ENCODE measurements at regions not wholly inside any gene's neighbourhood (a gene's known extent, or its start where the extent isn't known, plus 50 kb on each side); places are given as distances from the start of the nearest gene placed in this dataset.

DNA sequence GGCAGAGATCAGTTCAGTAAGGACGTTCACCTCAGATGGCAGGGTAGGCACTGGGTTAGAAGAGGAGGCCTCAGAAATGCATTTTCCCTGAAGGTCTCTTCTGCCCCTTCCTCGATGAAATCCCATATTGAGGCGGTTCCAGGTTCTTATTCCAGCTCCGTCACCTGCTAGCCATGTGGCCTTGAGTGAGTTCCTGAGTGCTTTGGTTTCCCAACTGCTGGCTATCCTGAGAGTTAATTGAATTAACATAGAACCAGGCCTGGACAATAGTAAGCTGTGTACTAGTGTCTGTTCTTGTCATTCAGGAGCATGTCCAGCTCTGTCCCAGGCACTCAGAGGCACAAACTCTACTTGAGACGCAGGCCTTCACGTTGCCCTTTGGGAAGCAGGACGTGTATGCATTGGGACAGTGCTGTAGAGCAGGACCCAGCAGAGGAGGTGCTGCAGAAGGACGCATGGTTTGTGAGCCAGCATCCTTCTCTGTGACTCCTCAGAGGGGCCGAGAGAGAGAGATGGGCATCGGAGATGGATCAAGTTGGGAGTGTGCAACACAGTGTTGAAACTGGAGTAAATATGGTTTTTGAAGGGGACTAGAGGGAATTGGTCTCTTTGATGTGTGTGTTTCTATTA lies 114.2 kb downstream of the ASB7 start (continued):
- TF ChIP-seq, protein P1, sequence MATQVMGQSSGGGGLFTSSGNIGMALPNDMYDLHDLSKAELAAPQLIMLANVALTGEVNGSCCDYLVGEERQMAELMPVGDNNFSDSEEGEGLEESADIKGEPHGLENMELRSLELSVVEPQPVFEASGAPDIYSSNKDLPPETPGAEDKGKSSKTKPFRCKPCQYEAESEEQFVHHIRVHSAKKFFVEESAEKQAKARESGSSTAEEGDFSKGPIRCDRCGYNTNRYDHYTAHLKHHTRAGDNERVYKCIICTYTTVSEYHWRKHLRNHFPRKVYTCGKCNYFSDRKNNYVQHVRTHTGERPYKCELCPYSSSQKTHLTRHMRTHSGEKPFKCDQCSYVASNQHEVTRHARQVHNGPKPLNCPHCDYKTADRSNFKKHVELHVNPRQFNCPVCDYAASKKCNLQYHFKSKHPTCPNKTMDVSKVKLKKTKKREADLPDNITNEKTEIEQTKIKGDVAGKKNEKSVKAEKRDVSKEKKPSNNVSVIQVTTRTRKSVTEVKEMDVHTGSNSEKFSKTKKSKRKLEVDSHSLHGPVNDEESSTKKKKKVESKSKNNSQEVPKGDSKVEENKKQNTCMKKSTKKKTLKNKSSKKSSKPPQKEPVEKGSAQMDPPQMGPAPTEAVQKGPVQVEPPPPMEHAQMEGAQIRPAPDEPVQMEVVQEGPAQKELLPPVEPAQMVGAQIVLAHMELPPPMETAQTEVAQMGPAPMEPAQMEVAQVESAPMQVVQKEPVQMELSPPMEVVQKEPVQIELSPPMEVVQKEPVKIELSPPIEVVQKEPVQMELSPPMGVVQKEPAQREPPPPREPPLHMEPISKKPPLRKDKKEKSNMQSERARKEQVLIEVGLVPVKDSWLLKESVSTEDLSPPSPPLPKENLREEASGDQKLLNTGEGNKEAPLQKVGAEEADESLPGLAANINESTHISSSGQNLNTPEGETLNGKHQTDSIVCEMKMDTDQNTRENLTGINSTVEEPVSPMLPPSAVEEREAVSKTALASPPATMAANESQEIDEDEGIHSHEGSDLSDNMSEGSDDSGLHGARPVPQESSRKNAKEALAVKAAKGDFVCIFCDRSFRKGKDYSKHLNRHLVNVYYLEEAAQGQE (IDR thresholded peaks at IDR 0.05; ENCODE audit: unreplicated experiment): no peak
- TF ChIP-seq NANOG (IDR thresholded peaks at IDR 0.05; ENCODE audit: borderline replicate concordance) (no peak), ZNF331 (CRISPR knock-in tag; IDR thresholded peaks at IDR 0.05; ENCODE audit: low read depth) (no peak), CREB1 (CRISPR knock-in tag; IDR thresholded peaks at IDR 0.05; ENCODE audit: low read depth) (no peak), ZNF114 (CRISPR knock-in tag; IDR thresholded peaks at IDR 0.05) (no peak), POLR2AphosphoS5 (IDR thresholded peaks at IDR 0.05; ENCODE audit: low read depth) (no peak), JUNB (IDR thresholded peaks at IDR 0.05; ENCODE audit: unreplicated experiment) (no peak)
- TF ChIP-seq, protein P2, sequence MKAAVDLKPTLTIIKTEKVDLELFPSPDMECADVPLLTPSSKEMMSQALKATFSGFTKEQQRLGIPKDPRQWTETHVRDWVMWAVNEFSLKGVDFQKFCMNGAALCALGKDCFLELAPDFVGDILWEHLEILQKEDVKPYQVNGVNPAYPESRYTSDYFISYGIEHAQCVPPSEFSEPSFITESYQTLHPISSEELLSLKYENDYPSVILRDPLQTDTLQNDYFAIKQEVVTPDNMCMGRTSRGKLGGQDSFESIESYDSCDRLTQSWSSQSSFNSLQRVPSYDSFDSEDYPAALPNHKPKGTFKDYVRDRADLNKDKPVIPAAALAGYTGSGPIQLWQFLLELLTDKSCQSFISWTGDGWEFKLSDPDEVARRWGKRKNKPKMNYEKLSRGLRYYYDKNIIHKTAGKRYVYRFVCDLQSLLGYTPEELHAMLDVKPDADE (IDR thresholded peaks at IDR 0.05): no peak
- TF ChIP-seq, protein P3, sequence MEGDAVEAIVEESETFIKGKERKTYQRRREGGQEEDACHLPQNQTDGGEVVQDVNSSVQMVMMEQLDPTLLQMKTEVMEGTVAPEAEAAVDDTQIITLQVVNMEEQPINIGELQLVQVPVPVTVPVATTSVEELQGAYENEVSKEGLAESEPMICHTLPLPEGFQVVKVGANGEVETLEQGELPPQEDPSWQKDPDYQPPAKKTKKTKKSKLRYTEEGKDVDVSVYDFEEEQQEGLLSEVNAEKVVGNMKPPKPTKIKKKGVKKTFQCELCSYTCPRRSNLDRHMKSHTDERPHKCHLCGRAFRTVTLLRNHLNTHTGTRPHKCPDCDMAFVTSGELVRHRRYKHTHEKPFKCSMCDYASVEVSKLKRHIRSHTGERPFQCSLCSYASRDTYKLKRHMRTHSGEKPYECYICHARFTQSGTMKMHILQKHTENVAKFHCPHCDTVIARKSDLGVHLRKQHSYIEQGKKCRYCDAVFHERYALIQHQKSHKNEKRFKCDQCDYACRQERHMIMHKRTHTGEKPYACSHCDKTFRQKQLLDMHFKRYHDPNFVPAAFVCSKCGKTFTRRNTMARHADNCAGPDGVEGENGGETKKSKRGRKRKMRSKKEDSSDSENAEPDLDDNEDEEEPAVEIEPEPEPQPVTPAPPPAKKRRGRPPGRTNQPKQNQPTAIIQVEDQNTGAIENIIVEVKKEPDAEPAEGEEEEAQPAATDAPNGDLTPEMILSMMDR (conservative IDR thresholded peaks at IDR 0.05; ENCODE audit: low read depth in 2 of 2): no peak

DNA sequence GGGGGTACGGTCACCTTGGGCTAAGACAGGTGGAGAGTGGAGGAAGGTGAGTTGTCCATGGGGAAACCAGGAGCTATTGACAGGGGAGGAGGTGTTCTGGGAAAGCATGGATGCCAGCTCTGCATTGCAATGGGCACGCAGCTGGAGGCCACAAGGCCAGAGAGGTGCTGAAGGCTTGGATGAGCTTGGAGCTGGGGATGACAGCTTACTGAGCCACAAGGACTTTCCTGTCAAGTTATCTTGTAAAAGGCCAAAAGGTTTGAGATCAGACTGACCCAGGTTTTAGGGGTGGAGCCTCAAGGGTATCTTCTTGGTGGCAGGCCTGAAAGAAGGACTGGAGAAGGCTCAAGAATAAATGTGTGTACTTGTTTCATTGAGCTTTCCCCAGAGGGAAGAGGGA lies 115.2 kb downstream of the ASB7 start:
- Histone ChIP-seq H3K4me2 (no peak overlapping the region), H3K36me3 (ENCODE audit: insufficient read depth) (no peaks in the 10 kb centered on the region), H3K4me1 (ENCODE audit: insufficient read depth) (no peaks in the 10 kb centered on the region), H3K4me3 (no peak overlapping the region), H2AFZ (no peak overlapping the region), H3K9me2 (ENCODE audit: insufficient read depth) (0 out of 2 replicates have a peak, but pooled peaks cover 5% of the 10 kb centered on the region), H3K27me3 (ENCODE audit: insufficient read depth) (no peaks in the 10 kb centered on the region), H3K79me2 (replicated peaks; ENCODE audit: insufficient read depth) (no peaks in the 10 kb centered on the region), H4K20me1 (replicated peaks; ENCODE audit: insufficient read depth) (no peaks in the 10 kb centered on the region), H3F3A (replicated peaks; ENCODE audit: low read depth) (no peaks in the 10 kb centered on the region), H3K27ac (ENCODE audit: low read depth) (no peak overlapping the region)
- peaks cover 7% of the 10 kb centered on the region for H3K27me3 Mint-ChIP-seq (ENCODE audit: insufficient read depth, low read depth, poor library complexity)
- H3K9me3 Mint-ChIP-seq: no peaks in the 10 kb centered on the region; the same call in 1 of the 3 replicates
- H3K4me1 Mint-ChIP-seq: no peaks in the 10 kb centered on the region; the same call in 2 of the 3 replicates
- no peaks in the 10 kb centered on the region for H3K36me3 Mint-ChIP-seq (ENCODE audit: low read depth)
- no peak overlapping the region for H3K4me3 Mint-ChIP-seq
- no peak for DNase-seq (ENCODE audit: low spot score)
- H3K27ac Mint-ChIP-seq: no peak overlapping the region
- no peak for TF ChIP-seq ZNF331 (CRISPR knock-in tag; IDR thresholded peaks at IDR 0.05; ENCODE audit: low read depth)
- TF ChIP-seq, protein P3 (conservative IDR thresholded peaks at IDR 0.05; ENCODE audit: low read depth in 2 of 2): no peak
- TF ChIP-seq, protein P1 (IDR thresholded peaks at IDR 0.05; ENCODE audit: unreplicated experiment): no peak
- TF ChIP-seq EZH2 (IDR thresholded peaks at IDR 0.05; ENCODE audit: low read depth, unreplicated experiment): no peak
- no peak for TF ChIP-seq CREB1 (CRISPR knock-in tag; IDR thresholded peaks at IDR 0.05; ENCODE audit: low read depth)
- TF ChIP-seq EZH2phosphoT487 (IDR thresholded peaks at IDR 0.05; ENCODE audit: unreplicated experiment): no peak
- ATAC-seq: no peak

Measured in GM23338 (cell line).